Frontal cortex (tissue), 3 donors: ENCODE measurements at regions not wholly inside any gene's neighbourhood (a gene's known extent, or its start where the extent isn't known, plus 50 kb on each side); places are given as distances from the start of the nearest gene placed in this dataset.

ENCODE experiments used
- DNase-seq, 2 donors: peaks; one replicate each; pipeline ENCODE4 v3.0.0; 2012; ENCODE audit warnings: low spot score in 2 of 2
- FAIRE-seq: peaks from 2 replicates; lab custom pipeline; 2012; peaks lifted over from hg19 to GRCh38; lab: Jason Lieb, UNC
- donor health status: control.
- donor health status: control.
- donor health status: control.

DNA sequence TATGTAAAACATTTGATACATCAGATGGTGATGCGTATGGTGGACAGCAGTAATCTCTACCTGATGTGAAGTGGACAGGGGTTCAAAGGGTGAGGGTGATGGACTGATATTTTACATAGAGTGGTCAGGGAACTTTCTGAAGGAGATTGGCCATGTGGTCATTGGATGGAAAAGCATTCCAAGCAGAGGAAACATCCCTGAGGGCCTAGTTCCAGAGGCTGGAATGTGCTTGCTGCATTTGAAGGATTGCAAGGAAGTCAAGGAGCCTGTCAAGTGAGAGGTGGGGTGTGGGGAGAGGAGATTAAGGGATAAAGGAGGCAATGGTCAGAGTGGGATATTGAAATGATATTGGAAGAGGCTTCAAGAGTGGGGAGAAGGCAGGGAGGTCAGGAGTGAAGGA is 151.9 kb upstream of the NTM start:
- no peak for FAIRE-seq
- DNase-seq = no peak

- no peak for FAIRE-seq
- no peak for DNase-seq
Measured at GRCh38 chr11:131219646-131220045, 150.8 kb upstream of the NTM start.

DNA sequence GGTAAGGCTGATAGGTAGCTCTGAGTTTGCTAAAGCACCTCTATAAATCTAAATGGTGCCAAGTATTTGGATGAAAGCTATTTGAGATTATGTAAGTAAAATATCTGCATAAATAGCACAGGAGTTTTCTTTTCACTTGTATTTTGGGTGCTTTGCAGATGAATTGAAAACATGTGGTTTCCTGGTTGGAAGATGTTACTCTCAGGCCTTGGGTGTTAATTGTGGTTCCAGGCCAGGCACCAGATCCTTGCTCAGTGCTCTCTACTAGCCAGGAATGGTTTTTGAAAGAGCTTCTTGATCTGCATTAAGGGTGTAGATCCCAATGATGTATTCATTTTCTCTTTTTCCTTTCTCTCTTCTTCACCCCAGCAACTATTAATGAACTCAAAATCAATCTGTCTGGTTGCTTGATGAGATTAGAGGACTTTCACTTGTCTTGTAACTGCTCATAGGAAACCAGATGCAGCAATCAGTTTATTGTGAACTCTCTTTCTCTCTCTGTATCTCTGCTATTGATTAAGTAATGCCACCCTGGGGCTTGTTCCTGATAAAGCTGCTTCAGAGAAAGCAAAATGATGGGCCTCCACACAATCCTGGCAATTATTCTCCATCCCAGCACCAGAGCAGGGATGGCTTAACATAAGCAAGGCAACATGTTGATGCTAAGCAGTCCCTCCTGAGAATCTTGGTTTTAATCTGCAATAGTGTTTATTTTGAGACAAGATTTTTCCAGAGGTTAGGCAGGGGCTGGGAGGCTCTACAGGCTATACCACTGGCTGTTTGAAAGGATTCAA is 147.0 kb upstream of the NTM start:
- FAIRE-seq (no peak), DNase-seq (no peak)

GRCh38 chr11:131228378-131228777 is 142.0 kb upstream of the NTM start:
- FAIRE-seq (no peak), DNase-seq (no peak)

DNA sequence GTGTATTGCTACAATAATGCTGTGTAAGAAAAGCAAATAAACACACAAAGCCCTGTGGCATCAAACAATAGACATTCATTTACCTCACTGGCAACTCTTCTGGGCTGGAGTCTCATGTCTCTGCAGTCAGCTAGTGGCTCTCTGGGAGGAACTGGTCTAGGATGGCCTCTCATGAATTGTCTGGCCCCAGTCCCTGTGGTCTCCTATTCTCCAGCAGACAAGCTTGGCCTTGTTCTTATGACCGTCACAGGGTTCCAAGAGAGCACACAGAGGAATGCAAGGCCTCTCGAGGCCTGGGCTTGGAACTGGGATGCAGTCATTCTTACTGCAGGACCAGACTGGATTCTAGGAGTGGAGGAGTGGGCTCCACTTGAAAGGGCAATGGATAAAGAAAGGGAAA is 141.2 kb upstream of the NTM start:
- DNase-seq (no peak), FAIRE-seq (no peak)

DNA sequence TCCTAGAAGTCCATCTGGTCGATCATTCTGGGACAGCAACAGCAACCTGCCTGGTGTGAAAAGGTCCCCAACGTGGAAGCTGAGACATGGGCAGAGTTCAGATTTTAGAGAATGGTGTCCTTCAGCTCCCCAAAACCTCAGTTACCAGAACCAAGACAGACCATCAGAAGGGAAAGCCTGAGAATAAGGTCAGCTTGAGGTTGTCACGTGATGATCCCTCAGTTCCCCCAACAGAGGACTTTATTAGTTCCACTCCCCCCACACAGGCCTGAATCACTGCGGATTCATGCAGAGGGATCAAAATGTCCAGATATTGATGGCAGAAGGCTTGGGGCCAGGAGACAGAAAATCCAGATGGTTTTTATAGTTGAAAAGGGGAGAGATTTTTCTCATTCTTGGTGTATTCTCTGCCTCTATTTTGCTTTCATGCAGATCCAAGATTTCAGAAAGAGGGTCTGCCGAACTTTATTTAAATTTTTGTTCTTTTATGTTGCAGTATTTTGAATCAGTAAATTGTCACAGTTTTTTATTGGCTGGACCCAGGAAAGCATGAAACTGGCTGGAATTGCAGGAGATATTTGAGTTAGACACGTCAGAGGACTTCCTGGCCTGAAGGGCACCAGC is 139.0 kb upstream of the NTM start:
- no peak for DNase-seq
- no peak for FAIRE-seq

DNA sequence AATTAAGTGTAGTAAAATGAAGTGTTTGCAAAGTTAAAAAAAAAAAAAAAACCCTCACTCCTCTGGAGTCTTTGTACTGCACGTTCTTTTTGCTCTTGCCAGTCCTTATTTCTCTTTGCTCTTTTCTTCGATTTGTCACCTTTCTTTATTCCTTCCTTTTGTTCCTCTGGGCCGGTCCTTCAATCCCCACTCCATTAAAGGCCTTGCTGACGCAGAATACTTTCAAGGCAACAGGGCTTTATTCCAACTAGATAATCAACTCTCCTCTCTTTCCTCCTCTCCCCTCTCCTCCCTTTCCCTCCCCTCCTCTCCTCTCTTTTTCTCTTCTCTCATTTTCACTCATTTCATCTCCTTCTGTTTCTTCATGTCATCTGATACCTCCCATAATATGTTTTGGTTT is 138.2 kb upstream of the NTM start:
- DNase-seq (no peak), FAIRE-seq (no peak)

GRCh38 chr11:131234221-131234620 is 136.2 kb upstream of the NTM start:
- no peak for FAIRE-seq

GRCh38 chr11:131235328-131236298 is 134.8 kb upstream of the NTM start:
- FAIRE-seq (no peak), DNase-seq (no peak)

More at GRCh38 chr11:131234221-131234620, 136.2 kb upstream of the NTM start:
- no peak for DNase-seq

DNA sequence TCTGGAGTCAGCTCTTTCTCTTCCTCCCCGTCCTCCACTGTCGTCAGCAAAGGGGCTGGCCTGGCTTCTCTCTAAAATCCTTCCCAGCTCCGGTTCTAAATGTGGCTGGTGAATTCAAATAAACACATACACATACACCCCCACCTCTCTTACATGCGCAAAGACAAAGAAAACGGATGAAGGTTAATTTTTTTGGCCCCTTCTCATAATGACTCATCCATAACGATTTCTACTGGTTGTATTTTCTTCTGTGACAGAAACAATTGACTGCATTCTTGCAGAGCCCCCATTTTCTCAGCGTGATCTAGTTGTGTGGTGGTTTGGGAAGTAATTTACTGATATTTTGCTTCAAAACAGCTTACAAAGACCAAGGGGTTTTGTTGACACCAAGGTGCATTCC is 130.0 kb upstream of the NTM start:
- DNase-seq = no peak
- no peak for FAIRE-seq

DNA sequence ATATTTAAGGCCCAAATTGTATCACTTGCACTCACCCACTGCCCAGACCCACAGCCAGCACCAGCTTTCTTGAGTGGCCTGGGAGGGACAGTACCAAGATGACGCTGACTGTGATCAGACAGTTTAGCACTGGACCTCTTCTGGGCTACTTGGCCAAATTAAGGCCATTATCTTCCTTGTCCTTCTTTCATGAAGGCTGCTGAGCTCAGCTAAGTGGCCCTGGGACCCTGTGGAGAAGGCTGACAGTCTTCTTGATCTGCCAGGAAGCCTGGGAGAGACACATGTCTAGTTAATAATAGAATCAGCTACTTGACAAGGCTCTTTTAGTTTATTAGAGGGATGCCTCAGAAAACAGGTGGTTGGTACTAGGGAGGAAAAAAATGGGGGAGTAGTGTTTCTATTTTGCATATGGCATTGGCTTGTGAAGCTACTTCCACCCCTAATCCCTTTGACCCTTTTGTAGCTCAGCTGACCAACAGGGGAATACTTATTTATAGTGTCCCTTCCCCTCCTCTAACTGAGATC is 127.9 kb upstream of the NTM start:
- FAIRE-seq = no peak

DNA sequence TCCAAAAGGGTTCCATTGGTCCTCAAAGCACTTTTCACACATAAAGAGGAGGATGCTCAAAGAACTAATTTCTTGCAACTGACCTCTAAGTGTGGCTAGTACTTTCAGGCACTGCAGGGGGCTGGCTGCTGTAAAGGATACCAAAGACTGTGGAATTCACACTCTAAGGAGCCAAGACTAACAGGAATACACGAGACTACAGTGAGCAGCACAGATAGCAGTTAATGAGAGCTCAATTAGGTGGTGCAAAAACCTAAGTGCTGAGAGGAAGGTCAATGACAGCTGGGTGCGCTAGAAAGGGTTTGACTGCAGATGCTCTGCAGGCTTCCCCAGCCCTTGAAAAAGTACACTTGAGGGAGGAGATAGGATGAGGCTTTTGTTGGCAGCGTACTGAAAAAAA is 124.3 kb upstream of the NTM start:
- no peak for DNase-seq
- FAIRE-seq = no peak

More for the DNA sequence above, 127.9 kb upstream of the NTM start:
- no peak for DNase-seq

- FAIRE-seq (no peak), DNase-seq (no peak)
Measured at GRCh38 chr11:131246663-131247062, 123.8 kb upstream of the NTM start.

DNA sequence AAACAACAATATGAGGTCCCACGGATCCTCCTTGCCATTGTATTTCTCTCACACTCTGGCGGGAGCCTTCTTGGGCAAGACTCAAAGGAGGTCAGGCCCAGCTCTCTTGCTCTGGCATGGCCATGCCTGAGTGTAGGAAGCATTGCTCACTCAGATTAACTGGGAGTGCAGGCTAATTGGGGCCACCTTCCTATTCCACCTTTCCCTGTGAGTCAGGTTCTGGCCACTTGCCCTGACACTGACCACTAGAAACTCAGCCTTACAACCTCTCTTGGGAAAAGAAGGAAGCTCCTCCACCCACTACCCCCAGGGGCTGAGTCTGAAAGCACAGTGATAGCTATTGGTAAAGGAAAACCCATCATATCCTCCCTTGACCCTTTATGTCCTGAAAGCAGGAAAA is 121.8 kb upstream of the NTM start:
- FAIRE-seq (no peak), DNase-seq (no peak)

- FAIRE-seq (no peak), DNase-seq (no peak)
Measured at GRCh38 chr11:131253142-131253655, 117.2 kb upstream of the NTM start.

DNA sequence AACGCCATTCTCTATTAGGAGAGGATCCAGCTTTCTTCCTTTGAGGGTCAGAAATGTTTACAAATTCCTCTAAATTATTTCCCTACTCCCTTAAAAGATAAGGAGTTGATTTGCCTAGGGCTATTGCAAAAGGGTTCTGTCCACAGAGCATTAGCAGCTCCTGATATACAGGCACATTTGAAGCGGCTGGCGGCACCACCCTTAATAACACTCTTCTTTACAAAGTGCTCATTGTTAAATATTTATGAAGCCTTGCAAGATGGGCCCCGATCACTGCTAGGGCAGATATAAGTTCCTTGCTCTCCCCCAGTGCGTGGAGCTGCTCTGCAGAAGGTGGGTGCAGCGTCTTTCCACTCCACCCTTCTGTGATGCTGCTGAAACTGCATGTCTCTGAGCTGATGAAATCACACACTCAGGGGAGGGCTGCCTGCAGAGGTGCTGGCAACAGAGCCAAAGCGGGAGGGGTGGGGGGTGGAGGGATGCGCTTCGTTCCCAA is 116.7 kb upstream of the NTM start:
- no peak for DNase-seq
- no peak for FAIRE-seq

GRCh38 chr11:131254254-131254653 is 116.2 kb upstream of the NTM start:
- FAIRE-seq (no peak), DNase-seq (no peak)

- FAIRE-seq = no peak
- DNase-seq = no peak
Measured at GRCh38 chr11:131274233-131274632, 96.2 kb upstream of the NTM start.

DNA sequence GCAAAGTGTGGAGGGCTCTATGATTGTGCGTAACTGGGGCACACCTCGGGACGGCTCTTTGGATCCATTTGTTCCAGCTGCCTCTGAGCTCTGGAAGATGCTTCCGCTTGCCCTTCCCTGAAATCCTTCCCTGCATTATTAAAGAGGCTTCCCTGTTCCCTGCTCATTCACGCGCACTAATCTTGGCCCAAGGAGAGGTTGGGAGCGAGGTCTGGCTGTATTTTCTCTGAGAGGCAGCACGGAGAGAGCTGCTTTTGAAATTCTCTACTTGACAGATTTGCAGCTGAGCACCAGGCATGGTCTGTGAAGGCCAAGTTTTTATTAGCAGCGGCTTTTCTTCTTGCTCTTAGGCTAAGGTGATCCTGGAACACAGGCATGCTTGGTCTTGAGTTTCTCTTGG is 94.8 kb upstream of the NTM start:
- FAIRE-seq (no peak), DNase-seq (no peak)

DNA sequence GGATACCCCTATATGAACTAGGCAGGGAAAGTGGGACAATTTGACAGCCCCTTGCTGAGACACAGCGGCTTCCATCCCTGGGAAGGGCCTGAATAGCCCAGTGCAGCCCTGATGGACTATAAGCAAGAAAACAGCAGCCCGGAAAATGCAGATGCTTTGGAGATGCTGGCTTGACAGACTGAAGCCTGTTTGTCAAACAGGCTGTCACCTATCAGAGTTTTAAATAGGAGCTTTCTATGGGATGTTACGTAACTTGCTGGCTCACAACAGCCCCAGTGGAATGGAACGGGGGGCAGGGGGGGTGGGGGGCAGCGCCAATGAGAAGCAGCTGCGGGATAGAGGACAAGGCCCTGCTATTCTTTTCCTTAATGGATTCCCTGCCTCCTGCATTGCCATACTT is 91.9 kb upstream of the NTM start:
- FAIRE-seq = no peak
- DNase-seq = peak; percentile 30 to 31
